ENCODE measurements at regions not wholly inside any gene's neighbourhood (a gene's known extent, or its start where the extent isn't known, plus 50 kb on each side); places are given as distances from the start of the nearest gene placed in this dataset.
"Not testable (repeated sequence)": the region's sequence is repeated elsewhere in the genome, so short reads cannot be mapped to it uniquely, and the experiment has no call there.

DNA sequence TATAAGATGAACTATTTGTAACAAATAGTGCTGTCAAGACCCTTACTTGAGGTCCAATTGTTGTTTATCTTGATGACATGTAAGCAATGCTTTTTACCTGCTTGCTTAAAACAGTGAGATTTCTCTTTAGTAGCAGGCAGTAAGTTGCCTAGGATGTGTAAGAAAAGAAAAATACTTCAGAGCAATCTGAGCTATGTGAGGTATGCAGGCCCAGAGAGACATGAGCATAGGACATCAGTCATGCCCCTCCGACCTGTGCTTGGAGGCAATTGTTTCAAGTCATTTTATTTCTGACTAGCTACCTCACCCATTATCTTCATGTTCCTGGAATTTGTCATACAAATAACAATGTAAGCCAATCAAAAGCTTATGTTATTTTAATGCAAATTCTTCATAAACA is 930.6 kb upstream of the FBXO33 start:
- no peak overlapping the region for H3K4me3 ChIP-seq (ENCODE audit: low read depth, low read length)
- DNase-seq (ENCODE audit: low read depth) = no peak
- TF ChIP-seq, protein P1, sequence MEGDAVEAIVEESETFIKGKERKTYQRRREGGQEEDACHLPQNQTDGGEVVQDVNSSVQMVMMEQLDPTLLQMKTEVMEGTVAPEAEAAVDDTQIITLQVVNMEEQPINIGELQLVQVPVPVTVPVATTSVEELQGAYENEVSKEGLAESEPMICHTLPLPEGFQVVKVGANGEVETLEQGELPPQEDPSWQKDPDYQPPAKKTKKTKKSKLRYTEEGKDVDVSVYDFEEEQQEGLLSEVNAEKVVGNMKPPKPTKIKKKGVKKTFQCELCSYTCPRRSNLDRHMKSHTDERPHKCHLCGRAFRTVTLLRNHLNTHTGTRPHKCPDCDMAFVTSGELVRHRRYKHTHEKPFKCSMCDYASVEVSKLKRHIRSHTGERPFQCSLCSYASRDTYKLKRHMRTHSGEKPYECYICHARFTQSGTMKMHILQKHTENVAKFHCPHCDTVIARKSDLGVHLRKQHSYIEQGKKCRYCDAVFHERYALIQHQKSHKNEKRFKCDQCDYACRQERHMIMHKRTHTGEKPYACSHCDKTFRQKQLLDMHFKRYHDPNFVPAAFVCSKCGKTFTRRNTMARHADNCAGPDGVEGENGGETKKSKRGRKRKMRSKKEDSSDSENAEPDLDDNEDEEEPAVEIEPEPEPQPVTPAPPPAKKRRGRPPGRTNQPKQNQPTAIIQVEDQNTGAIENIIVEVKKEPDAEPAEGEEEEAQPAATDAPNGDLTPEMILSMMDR (conservative IDR thresholded peaks at IDR 0.05; ENCODE audit: low read depth, low read length) = no peak

DNA sequence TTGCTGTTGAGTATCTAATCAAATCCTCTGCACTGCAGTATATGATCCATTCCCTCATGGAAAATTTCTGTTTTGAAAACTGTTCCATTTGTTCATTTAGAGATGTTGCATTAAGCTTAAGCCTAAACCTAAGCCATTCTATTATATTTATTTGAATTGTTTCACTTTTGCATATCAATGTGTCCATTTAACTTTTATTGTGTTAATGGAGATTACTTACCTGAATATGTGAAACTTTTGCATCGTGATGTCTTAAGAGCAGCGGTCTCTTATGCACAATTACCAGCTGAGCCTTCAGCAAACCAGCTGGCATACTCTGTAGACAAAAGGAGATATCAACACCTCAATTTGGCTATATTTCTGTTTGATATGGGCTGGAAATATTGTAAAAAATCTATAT is 922.5 kb upstream of the FBXO33 start:
- H3K4me3 ChIP-seq (ENCODE audit: low read depth, low read length) = no peak overlapping the region
- TF ChIP-seq, protein P1 (conservative IDR thresholded peaks at IDR 0.05; ENCODE audit: low read depth, low read length) = no peak
- DNase-seq (ENCODE audit: low read depth) = no peak

DNA sequence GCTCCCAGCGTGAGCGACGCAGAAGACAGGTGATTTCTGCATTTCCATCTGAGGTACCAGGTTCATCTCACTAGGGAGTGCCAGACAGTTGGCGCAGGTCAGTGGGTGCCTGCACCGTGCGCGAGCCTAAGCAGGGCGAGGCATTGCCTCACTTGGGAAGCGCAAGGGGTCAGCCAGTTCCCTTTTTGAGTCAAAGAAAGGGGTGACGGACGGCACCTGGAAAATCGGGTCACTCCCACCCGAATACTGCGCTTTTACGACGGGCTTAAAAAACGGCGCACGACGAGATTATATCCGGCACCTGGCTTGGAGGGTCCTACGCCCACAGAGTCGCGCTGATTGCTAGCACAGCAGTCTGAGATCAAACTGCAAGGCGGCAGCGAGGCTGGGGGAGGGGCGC is 915.9 kb upstream of the FBXO33 start:
- DNase-seq (ENCODE audit: low read depth); H3K4me3 ChIP-seq (ENCODE audit: low read depth, low read length): not testable (repeated sequence)

DNA sequence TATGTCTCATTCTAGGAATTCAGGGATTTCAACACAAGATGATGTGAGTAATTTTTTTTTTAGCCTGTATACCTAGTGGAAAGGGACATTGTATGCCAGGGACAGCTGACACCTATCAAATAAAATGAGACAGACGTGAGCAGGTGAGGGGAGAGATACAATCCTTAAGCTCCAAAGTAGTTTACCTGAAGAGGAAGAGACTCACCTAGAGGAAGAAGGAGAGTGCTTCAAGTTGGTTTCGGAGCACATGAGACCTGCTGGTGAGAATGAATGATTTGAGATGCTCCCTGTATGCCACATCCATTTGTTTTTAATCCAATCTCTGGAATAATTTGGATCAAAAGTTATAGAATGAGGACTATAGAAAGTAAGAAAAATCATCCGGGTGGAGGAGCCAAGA is 915.4 kb upstream of the FBXO33 start:
- no peak for DNase-seq (ENCODE audit: low read depth)
- TF ChIP-seq, protein P1 (conservative IDR thresholded peaks at IDR 0.05; ENCODE audit: low read depth, low read length) = no peak
- no peak overlapping the region for H3K4me3 ChIP-seq (ENCODE audit: low read depth, low read length)

DNA sequence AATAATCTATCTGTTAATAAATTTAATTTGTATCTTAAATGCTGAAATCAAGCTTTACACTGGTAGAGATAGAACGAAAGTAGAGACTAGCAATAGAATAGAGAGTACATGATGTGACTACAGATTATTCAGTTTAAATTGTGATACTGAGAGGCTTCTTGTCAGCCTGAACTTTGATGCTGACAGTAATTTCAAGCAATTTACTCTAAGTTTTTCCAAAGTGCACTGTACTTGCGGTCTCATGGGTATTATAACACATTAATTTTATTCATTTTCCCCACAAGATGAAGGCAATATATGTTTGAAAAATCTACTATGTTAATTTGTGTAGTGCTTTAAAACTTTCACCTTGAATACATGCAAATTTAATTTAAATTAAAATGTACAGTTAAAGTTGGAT is 914.0 kb upstream of the FBXO33 start:
- TF ChIP-seq, protein P1 (conservative IDR thresholded peaks at IDR 0.05; ENCODE audit: low read depth, low read length) = no peak
- no peak for DNase-seq (ENCODE audit: low read depth)

DNA sequence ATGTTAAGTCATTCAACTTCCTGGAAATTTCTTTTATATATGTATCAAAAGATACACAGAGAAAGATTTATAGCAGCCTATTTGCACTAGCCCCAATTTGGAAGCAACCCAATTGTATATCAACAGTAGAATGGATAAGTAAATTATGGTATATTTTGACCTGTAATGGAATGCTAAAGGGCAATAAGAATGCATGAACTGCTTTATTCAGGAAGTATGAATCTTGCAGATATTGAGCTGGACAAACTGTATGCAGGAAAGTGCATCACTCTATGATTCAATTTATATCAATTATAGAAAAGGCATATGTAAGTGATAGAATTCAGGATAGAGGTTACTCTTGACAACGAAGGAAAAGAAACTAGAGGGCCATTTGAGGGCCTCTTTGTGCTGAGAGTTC is 913.1 kb upstream of the FBXO33 start:
- no peak overlapping the region for H3K4me3 ChIP-seq (ENCODE audit: low read depth, low read length)
- TF ChIP-seq, protein P1 (conservative IDR thresholded peaks at IDR 0.05; ENCODE audit: low read depth, low read length) = no peak
- DNase-seq (ENCODE audit: low read depth) = no peak

More for the DNA sequence above, 914.0 kb upstream of the FBXO33 start:
- no peak overlapping the region for H3K4me3 ChIP-seq (ENCODE audit: low read depth, low read length)

DNA sequence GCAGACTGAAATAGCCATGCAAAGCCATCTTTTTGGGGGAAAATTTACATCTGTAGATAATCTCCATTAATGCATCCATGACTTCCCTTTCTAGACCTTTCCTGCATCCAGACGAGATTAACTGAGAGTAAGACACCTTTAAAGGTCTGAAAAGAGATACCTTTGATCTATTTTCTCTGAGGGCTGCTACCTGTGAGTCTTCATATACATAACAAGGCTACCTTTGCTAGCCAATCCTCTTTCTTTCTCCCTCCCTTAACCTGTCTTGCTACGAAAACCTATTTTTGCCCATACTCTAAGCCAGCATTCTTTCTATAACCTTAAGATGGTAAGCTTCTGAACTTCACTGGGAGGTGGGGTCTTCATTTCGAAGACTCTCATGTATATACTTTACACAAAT is 908.5 kb upstream of the FBXO33 start:
- DNase-seq (ENCODE audit: low read depth) = no peak
- no peak overlapping the region for H3K4me3 ChIP-seq (ENCODE audit: low read depth, low read length)
- TF ChIP-seq, protein P1 (conservative IDR thresholded peaks at IDR 0.05; ENCODE audit: low read depth, low read length) = no peak

DNA sequence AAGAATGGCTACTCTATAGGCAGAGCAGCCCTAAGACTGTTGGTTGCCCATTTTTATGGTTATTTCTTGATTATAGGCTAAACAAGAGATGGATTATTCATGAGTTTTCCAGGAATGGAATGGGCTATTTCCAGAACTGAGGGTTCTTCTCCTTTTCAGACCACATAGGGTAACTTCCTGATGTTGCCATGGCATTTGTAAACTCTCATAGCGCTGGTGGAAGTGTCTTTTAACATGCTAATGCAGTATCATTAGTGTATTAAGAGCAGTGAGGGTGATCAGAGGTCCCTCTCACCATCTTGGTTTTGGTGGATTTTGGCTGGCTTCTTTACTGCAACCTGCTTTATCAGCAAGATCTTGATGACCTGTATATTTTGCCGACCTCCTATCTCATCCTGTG is 904.6 kb upstream of the FBXO33 start:
- DNase-seq (ENCODE audit: low read depth) = no peak
- TF ChIP-seq, protein P1 (conservative IDR thresholded peaks at IDR 0.05; ENCODE audit: low read depth, low read length) = no peak
- H3K4me3 ChIP-seq (ENCODE audit: low read depth, low read length) = no peak overlapping the region

DNA sequence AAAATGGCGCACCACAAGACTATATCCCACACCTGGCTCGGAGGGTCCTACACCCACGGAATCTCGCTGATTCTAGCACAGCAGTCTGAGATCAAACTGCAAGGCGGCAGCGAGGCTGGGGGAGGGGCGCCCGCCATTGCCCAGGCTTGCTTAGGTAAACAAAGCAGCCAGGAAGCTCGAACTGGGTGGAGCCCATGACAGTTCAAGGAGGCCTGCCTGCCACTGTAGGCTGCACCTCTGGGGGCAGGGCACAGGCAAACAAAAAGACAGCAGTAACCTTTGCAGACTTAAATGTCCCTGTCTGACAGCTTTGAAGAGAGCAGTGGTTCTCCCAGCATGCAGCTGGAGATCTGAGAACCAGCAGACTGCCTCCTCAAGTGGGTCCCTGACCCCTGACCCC is 894.3 kb upstream of the FBXO33 start:
- not testable (repeated sequence) for DNase-seq (ENCODE audit: low read depth); H3K4me3 ChIP-seq (ENCODE audit: low read depth, low read length)
